ENCODE measurements at regions not wholly inside any gene's neighbourhood (a gene's known extent, or its start where the extent isn't known, plus 50 kb on each side); places are given as distances from the start of the nearest gene placed in this dataset.

DNA sequence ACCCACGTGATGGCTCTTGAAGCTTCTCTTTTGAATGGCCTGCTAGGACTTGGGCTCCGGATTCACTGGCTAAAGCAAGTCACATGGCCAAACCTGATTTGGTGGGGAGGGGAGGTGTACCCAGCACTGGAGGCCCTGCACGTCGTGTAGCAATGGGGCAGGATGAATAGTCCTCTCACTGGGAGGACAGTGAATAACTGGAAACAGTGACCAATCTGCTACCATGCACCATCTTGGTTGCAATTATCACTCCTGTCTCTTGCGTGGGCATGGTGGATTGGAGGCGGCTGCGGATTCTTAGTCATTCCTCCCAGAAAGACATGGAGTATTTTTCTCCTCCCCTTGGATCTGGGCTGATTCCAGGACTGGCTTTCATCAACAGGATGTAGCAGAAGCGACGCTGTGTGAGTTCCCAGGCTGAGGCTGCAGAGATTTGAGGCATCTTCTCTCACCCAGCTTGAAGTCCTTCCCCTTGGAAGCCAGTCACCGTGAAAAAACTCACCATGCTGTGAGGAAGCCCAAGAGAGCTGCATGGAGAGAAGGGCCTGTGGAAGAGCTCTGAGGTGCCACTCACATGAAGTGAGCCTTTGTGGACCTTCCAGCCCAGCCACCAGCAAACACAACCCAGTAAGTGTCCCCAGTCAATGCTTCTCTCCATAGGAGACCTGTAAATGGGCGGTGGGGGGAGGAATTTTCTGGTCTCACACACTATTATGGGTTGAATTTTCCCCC lies 70.4 kb downstream of the IGLL1 start:
- Histone ChIP-seq H3K36me3 (ENCODE audit: low read depth) (no peaks in the 10 kb centered on the region), H3K4me1 (ENCODE audit: insufficient read depth, poor library complexity, severe bottlenecking) (no peaks in the 10 kb centered on the region), H3K27ac (ENCODE audit: poor library complexity, severe bottlenecking) (no peak overlapping the region), H3K4me3 (ENCODE audit: severe bottlenecking) (no peak overlapping the region), H3K9me3 (ENCODE audit: severe bottlenecking) (no peaks in the 10 kb centered on the region), H3K27me3 (ENCODE audit: insufficient read depth, poor library complexity, severe bottlenecking) (no peaks in the 10 kb centered on the region)
- TF ChIP-seq, protein P1, sequence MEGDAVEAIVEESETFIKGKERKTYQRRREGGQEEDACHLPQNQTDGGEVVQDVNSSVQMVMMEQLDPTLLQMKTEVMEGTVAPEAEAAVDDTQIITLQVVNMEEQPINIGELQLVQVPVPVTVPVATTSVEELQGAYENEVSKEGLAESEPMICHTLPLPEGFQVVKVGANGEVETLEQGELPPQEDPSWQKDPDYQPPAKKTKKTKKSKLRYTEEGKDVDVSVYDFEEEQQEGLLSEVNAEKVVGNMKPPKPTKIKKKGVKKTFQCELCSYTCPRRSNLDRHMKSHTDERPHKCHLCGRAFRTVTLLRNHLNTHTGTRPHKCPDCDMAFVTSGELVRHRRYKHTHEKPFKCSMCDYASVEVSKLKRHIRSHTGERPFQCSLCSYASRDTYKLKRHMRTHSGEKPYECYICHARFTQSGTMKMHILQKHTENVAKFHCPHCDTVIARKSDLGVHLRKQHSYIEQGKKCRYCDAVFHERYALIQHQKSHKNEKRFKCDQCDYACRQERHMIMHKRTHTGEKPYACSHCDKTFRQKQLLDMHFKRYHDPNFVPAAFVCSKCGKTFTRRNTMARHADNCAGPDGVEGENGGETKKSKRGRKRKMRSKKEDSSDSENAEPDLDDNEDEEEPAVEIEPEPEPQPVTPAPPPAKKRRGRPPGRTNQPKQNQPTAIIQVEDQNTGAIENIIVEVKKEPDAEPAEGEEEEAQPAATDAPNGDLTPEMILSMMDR (IDR thresholded peaks at IDR 0.05; ENCODE audit: poor library complexity, severe bottlenecking) = no peak
- DNase-seq (ENCODE audit: low spot score) = no peak
- no peak for ATAC-seq (ENCODE audit: low read depth)

DNA sequence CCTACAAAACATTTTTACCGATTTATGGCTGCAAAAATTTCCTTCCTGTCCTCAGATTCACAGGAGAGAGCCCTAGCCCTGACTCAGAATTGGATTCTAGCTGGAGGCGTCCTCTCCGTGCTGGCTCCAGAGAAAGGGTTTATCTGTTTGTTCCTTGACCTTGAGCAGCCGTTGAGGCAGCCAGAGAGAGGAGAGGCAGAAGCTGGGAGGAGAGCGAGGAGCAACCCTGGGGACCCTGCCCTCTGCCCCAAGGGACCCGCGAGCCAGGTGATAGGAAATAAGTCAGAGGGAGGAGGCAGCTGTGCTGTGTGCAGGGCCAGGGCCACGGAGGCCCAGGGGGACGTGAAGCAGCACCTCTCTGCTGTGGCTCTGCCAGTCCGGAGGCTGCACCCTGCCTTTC lies 75.6 kb downstream of the IGLL1 start:
- Histone ChIP-seq H3K36me3 (ENCODE audit: low read depth) (no peaks in the 10 kb centered on the region), H3K4me1 (ENCODE audit: insufficient read depth, poor library complexity, severe bottlenecking) (no peaks in the 10 kb centered on the region), H3K27me3 (ENCODE audit: insufficient read depth, poor library complexity, severe bottlenecking) (no peaks in the 10 kb centered on the region), H3K9me3 (ENCODE audit: severe bottlenecking) (no peaks in the 10 kb centered on the region), H3K27ac (ENCODE audit: poor library complexity, severe bottlenecking) (no peak overlapping the region), H3K4me3 (ENCODE audit: severe bottlenecking) (no peak overlapping the region)
- TF ChIP-seq, protein P1 (IDR thresholded peaks at IDR 0.05; ENCODE audit: poor library complexity, severe bottlenecking) = no peak
- ATAC-seq (ENCODE audit: low read depth) (no peak), DNase-seq (ENCODE audit: low spot score) (no peak)

DNA sequence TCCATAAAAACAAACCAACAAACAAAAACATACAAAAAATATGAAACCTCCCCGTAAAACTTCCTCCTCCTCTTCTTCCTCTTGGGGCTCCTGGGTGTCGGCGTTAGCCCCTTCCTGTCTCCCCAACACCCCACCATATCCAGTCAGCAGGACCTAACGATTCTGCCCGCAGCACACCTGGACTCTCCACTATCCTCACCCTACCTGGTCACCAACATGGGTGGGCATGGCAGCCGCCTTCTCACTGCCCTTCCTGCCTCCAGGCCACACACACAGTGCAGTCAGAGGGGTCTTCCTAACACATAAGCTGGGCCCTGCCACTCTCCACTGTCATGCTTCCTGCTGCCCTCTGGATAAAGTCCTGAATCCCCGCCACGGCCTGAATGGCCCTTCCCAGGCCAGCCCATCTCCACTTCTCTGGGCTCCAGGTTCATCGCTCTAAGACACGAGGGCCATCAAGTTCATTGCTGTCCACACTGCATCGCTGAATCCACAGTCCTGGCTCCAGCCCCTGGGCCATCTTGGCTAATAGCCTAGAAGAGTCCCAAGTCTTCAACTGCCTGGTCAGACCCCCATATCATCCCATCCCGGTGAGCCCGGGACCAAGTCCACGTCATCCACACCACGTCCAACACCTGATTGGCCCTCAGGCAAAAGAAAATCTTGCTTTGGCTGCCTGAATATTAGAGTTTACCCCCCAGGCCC lies 76.2 kb downstream of the IGLL1 start:
- Histone ChIP-seq H3K36me3 (ENCODE audit: low read depth) (no peaks in the 10 kb centered on the region), H3K4me3 (ENCODE audit: severe bottlenecking) (no peak overlapping the region), H3K27me3 (ENCODE audit: insufficient read depth, poor library complexity, severe bottlenecking) (no peaks in the 10 kb centered on the region), H3K4me1 (ENCODE audit: insufficient read depth, poor library complexity, severe bottlenecking) (no peaks in the 10 kb centered on the region), H3K27ac (ENCODE audit: poor library complexity, severe bottlenecking) (no peak overlapping the region), H3K9me3 (ENCODE audit: severe bottlenecking) (no peaks in the 10 kb centered on the region)
- ATAC-seq (ENCODE audit: low read depth) (no peak), DNase-seq (ENCODE audit: low spot score) (no peak)
- TF ChIP-seq, protein P1 (IDR thresholded peaks at IDR 0.05; ENCODE audit: poor library complexity, severe bottlenecking) = no peak

DNA sequence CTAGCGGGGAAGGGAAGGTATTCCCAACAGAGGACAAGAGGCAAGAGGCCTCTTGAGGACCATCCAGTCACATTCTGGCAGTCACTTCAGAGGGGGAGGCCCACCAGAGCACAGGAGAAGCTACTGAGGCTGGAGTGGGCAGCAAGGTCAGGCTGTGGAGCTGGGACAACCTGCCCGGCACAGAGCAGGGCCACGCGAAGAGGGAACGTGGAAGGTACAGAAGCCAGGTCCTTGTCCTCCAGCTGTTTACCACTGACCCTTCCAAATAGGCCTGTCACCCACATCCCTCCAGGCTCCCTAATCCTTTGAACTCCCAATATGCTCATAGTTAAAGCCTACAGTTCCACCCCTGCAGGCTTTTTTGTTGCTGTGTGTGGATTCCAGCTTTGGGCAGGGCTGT lies 76.9 kb downstream of the IGLL1 start:
- Histone ChIP-seq H3K4me3 (ENCODE audit: severe bottlenecking) (no peak overlapping the region), H3K27me3 (ENCODE audit: insufficient read depth, poor library complexity, severe bottlenecking) (no peaks in the 10 kb centered on the region), H3K27ac (ENCODE audit: poor library complexity, severe bottlenecking) (no peak overlapping the region), H3K36me3 (ENCODE audit: low read depth) (no peaks in the 10 kb centered on the region), H3K9me3 (ENCODE audit: severe bottlenecking) (no peaks in the 10 kb centered on the region), H3K4me1 (ENCODE audit: insufficient read depth, poor library complexity, severe bottlenecking) (no peaks in the 10 kb centered on the region)
- TF ChIP-seq, protein P1 (IDR thresholded peaks at IDR 0.05; ENCODE audit: poor library complexity, severe bottlenecking) = no peak
- DNase-seq (ENCODE audit: low spot score) = no peak
- no peak for ATAC-seq (ENCODE audit: low read depth)

DNA sequence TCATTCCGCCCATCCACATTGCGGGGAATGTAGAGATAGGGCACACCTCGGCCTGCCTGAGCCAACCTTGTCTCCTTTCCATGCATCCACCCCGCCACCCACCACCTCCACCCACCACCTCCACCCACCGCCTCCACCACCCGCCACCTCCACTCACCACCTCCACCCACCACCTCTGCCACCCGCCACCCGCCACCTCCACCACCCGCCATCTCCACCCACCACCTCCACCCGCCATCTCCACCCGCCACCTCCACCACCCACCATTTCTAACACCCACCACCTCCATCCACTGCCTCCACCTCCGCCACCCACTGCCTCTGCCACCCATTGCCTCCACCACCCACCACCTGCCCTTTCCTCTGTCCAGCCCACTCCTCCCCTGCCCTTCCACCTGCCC lies 78.4 kb downstream of the IGLL1 start:
- Histone ChIP-seq H3K4me1 (ENCODE audit: insufficient read depth, poor library complexity, severe bottlenecking) (no peaks in the 10 kb centered on the region), H3K27ac (ENCODE audit: poor library complexity, severe bottlenecking) (no peak overlapping the region), H3K27me3 (ENCODE audit: insufficient read depth, poor library complexity, severe bottlenecking) (no peaks in the 10 kb centered on the region), H3K4me3 (ENCODE audit: severe bottlenecking) (no peak overlapping the region), H3K9me3 (ENCODE audit: severe bottlenecking) (no peaks in the 10 kb centered on the region), H3K36me3 (ENCODE audit: low read depth) (no peaks in the 10 kb centered on the region)
- DNase-seq (ENCODE audit: low spot score) (no peak), ATAC-seq (ENCODE audit: low read depth) (no peak)
- TF ChIP-seq, protein P1 (IDR thresholded peaks at IDR 0.05; ENCODE audit: poor library complexity, severe bottlenecking) = no peak

Data from RWPE2 (cell line).